HG03571 (cell line): ENCODE measurements at regions not wholly inside any gene's neighbourhood (a gene's known extent, or its start where the extent isn't known, plus 50 kb on each side); places are given as distances from the start of the nearest gene placed in this dataset.

ENCODE experiments used
- ATAC-seq: cut with Tn5 transposase; IDR thresholded peaks from one replicate; pipeline ENCODE4 v1.9.1; 2021; ENCODE audit not compliant: unreplicated experiment

DNA sequence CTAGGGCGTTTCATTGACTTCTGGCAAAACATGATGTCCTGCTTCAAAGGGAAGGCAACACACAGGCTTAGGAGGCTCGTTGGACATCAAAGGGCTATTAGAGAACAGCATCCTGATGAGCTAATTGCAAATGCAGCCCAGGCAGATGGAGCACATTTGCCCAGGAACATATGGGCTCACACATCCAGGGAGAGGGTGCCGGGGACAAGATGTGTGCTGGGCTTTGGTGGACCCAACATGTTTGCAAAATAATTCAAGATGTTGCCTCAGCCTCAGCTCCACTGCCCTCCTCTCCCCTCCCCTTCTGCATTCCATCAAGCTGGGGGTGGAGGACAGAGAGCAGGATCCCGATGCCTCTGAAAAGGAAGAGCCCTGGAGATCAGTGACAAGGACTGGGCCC lies 217.1 kb upstream of the ZMIZ1 start:
- no peak for ATAC-seq

DNA sequence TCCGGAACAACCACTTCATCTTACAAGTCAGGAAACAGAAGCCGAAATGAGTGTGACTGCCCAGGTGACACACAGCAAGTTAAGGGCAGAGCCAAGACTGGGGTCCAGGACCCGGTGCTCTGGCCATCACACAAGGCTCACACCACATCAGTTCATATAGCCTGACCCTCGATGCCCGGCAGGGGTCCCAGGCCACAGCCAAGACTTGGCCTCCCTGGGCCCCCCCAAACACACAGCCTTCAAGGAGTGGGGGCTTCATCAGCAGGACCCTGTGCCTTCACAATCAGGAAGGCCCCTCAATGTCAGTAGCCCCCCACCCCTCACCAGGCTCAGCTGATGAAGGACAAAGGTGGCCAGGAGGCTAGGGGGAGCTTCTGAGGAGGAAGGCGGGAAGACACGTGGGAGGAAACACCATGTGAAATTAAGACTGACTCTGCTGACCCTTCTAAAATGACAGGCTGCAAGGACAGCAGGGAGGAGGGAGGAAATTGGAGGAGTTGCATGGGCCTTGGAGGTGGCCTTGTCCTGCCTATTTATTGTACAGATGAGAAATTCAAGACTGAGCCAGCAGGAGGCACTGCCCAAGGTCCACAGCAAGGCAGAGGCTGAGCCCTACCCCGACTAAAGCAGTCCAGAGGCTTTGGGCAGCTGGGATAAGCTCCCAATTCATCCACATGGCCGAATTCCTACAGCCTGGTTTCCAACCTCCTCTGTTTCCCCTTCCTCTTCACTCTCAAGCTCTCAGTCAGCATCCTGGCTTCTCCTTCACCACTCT lies 216.1 kb upstream of the ZMIZ1 start:
- no peak for ATAC-seq

DNA sequence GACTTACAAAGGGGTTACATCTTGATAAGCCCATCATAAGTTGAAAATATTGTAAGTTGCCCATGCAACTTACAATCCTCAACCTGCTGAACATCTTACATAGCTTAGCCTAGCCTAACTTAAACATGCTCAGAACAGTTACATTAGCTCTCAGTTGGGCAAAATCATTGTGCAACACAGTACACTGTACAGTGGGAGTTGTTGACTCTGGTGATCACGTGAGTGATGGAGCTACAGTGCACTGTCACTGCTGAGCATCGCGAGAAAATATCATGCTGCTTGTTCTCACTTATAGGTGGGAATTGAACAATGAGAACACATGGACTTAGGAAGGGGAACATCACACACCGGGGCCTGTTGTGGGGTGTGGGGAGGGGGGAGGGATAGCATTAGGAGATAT lies 214.9 kb upstream of the ZMIZ1 start:
- ATAC-seq = no peak

DNA sequence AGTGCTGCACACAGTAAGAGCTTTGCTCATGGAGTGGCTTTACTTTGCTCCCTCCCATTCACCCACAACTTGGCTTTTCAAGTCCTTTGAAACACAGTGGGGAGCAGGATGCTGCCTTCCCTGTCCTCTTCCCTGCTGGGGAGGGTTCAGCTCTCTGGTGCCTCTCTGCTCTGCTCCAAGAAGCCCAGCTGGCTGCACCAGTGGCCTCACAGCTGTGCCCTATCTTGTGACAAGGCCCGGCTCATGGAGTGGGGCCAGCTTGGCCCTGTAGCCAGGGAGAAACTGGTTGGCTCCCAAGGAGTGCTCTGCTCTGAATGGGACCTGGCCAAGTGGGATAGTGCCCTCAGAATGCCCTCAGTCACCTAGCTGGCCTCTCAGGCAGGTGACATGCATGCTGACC lies 212.3 kb upstream of the ZMIZ1 start:
- ATAC-seq = no peak

DNA sequence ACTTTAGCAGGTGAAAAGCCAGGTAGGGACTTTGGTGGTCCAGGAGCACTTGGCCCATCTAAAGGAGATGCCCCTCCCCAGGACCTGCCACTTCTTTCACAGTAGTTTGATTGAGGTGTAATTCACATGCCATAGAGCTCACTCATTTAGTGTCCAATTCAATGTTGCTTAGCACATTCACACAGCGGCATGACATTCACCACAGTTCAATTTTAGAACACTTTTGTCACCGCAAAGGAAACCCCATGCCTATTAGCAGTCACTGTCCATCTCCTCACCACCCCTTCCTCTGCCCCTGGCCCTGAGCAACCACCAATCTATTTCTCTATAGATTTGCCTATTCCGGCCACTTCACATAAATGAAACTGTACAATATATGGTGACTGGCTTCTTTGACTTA lies 211.6 kb upstream of the ZMIZ1 start:
- ATAC-seq = no peak

DNA sequence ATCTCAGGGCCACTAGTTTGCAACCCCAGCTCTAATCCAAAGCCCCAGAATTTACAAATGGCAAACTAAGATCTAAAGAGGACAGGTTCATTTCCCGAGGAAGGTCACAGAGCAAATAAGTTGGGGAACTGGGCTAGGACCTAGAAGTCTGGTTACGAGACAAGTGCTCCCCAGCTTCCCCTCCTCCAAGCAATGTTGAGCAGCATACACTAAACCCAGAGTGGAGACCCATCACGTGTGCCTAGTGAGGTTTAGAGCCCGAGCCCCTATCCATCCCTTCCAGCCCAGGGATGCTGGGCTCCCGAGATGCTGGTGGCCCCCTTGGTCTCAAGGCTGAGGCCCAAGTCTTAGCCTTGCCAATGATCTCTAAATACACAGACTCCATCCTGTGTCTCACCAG lies 209.5 kb upstream of the ZMIZ1 start:
- no peak for ATAC-seq

DNA sequence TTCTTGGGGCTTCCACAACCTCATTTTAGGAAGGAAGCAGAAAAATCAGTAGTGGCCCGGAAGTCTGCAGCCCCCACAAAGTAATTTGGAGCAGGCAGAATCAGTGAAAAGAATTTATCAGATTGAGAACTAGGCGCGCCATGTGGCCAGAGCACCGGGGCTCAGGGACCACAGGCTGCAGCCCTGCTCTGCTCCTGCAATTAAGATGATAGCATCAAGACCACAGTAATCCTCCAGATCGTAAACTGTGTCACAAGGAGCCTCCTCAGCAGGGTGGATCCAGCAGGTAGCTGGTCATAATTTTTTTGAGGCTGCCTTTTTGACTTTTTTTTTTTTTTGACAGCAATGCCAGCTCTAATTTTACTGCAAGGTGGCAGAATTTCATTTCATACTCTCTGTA lies 209.0 kb upstream of the ZMIZ1 start:
- no peak for ATAC-seq

DNA sequence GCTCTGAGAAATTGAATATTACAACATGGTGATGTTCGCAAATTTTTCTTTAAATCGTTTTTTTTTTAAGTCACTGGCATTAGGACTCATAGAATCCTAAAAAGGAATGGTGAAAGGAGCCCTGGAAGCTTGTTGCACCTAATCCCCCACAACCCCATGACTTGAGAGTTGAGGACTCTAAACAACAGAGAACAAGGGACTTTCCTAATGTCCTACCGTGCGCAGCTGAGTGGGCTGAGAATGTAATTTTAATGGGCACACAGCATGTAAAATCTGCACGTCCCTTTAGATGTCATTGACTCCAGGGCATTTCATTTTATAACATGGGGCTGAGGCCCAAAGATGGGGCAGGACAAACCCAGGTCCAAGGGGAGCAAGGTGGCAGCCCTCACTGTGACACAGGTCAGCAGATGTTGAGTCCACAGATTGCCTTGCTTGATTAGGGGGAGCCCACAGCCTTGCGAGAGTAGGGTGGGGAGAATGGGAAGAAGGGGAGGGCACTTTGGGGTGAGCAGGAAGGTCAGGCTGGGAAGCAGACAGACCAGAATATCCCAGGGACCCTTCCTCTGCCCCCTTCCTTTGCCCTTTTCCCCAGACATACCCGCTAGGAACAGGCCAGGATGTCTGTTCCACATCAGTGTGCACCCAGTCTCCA lies 208.4 kb upstream of the ZMIZ1 start:
- ATAC-seq = no peak

DNA sequence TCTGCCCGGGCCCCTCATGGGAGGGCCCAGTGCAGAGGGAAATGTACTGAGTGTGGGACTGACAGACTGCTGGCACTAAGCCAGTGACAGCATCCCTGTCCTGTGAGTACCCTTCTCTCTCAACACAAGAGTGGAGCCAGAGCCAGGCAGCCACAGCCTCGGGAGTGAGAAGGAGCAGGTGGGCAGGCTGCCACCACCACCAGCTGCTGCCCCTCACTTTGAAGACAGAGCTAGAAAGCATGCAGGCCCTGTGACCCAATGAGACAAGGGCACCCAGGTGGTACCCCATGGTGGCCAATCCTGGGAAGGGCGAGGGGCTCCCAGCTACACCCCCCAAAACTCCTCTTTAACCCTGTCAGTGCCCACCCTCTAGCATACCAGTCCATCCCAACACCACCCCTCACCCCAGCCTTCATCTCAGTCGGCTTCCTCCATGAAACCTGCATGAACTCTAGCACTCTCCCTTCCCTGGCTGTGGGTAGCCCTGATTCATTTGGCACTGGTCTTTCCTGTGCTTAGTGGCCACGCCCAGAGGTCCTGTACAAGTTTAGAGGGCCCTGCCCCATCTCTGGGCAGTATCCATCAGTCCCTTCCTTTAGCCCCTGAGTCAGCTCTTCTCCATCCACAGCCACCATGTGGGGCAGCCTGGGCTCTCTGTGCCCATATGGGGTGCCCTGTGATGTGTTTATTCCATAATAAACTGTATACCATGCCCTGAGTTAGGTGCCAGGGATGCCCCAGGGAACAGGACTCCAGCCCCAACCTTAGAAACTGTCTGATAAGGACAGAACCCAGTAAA lies 207.0 kb upstream of the ZMIZ1 start:
- no peak for ATAC-seq

DNA sequence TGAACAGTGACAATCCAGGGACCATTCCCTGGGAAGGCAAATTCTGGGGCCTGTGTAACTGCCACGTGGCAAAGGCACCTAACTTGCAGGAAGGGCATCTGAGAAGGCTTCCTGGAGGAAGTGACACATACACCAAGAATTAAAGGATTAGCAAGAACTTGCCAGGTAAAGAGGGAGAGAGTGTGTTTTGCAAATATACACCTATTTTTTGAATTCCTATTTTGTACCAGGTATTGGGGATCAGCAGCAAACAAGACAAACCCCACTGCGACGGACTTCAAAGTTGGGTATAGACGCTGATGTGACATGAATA lies 206.5 kb upstream of the ZMIZ1 start:
- ATAC-seq = no peak

DNA sequence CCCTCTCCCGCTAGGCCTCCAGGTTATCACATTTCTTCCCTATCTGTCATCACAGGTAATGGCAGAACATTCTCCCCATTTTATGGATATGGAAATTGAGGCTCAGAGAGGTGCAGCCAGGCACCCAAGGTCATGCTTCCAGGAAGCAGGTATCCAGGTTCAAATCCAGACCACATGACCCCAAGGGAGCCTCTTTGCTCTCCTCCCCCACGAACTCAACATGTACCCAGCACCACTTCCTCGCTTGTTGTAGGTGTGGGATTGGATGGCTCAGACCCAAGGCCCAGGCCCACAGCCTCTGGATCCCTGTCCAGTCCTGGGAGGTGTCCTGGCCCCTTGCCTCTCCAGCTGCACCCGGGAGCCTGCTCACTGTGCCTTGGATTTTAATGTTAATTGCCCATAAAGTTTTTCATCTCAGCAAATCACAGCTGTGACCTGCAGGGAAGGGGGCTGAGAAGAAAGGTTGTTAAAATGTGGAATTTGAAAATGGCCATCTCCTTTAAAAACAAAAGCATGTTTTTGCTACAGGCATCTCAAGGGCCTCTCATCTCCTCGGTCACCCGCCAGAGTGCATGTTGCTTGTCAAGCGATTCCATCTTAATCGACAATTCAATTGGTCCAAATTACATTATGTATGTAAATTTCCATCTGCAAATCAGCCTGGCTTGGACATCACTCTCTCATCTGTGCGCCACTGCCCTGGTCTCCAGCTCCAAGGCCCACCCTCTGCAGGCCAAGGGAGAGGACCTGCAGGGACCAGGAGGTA lies 205.4 kb upstream of the ZMIZ1 start:
- ATAC-seq = no peak

DNA sequence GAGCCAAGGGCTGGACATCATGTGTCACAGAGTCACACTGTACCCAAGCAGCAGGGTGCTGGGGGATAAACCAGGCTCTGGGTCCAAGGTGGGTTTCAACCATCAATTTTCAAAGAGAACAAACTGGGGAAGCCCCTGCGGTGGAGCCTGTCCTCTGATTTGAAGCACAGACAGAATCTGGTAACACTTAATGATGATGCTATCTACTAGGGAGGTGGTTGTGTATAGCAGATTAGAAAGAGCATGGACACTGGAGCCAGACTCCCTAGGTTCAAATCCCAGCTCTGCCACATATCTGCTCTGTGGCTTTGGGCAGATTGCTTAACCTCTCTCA lies 204.9 kb upstream of the ZMIZ1 start:
- ATAC-seq = no peak

DNA sequence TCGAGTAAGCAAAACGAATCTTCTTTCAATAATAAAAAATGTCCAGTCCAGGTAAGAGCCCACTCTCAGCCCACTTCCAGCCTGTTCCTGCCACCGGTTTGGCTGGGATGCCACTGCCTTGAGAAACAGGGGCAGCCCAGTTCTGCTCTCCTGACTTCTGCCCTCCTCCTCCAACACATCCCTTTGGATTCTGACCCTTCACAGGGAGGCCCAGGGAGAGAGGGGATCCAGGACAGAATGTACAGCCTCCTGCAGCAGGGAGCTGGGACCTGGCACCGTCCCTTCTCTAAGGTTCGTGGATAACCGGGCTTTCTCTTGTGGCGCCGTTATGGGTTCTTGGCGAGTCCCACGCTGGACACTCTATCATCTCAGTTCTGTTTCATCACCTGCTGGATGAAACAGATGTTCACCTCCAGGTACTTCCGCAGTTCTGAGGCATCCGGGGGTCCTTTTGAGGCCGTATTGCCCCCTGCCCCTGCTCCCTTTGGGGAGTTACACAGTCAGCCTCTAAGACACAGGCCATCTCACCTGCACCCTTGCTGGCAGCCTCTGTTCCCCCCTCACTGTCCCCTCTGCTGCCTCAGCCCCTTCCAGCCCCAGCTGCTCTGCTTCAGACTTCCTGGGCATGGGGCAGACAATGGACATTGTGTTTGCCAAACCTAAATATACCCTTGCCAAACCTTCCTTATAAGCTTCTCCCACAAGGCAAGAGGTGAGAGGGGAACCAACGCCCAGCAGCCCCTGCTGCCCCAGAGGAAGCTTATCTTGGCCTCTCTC lies 203.8 kb upstream of the ZMIZ1 start:
- no peak for ATAC-seq

DNA sequence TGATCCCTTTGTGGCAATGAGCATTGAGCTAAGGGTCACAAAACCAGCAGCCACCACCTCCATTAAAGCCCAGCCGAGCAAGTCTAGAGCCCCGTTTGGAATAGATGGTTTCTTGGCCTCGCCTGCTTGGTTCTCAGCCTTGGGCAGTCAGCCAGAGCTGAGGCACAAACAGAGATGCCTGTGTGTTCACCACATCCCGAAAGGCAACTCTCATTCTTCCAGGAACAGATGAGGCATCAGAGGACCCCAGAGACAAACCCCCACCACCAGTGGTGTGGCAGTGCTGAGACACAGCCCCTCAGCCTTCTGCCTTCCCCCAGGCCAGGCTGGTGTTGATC lies 203.3 kb upstream of the ZMIZ1 start:
- ATAC-seq = no peak

DNA sequence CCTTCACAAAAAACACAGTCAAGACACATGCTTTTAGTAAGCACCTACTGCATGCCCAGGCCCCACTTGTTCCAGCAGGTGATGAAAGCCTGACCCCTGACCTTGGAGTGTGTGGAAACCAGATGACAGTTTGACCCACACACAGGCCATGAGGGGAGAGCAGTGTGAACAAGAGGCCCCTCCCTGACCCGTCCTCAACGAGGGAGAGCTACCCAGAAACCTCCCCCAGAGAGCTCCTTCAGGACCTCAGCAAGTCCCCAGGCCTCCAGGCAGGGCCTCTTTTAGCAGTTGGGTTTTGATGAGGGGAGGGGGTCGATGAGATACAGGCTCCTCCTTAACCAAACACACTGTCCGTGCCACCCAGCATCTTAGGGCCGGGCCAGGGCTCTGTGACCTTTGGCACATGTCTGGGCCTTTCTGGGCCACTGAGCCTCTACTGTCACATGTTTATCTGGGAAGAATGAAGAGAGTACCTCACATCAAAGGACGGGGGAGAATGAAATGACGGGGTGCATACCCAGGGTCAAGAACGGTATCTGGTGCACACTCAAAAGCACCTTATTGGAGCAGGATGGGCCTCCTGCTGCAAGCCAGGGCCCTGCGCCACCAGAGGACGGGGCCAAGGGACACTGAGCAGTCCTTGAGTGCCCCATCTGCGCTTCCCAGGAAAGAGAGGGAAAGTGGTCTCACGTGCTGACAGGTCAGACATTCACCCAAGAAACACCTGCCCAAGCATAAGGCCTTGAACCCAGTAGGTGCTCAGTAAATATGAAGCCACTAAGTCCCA lies 202.6 kb upstream of the ZMIZ1 start:
- ATAC-seq = no peak

DNA sequence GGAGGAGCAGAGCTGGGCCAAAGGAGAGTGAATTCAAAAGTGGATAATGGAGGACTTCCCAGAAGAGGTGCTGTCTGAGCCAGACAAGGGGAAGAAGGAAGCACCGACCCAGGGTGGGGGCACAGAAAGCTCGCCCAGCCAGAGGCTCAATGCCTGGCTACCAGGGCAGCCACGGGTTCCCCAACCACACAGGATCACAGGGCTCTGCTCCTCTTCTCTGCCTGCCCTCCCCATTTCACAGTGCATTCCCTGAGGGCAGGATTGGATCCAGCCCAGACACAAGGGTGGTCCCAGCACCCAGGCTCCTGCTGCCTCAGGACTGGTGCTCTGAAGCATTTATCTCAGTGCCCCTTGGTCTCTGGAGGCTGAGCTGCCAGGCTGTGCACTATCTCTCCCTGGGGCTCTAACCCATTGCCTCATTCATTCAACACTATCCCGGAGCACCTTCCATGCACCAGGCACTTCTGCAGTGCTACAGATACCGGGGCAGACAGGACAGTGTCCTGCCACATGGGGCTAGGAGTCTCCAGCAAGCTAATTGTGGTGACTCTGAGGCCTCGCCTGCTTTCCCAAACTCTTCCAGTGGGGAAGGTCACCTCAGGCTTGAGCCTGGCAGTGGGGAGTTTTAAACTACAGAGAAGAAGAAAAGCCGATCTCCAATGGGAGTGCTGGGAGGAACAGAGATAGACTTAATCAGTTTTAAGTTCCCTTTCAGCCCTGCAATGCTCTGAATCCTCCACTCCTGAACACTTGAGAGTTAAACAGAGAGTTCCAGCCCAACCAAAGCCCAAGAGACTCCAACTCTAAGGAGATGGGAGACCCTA lies 201.8 kb upstream of the ZMIZ1 start:
- no peak for ATAC-seq

DNA sequence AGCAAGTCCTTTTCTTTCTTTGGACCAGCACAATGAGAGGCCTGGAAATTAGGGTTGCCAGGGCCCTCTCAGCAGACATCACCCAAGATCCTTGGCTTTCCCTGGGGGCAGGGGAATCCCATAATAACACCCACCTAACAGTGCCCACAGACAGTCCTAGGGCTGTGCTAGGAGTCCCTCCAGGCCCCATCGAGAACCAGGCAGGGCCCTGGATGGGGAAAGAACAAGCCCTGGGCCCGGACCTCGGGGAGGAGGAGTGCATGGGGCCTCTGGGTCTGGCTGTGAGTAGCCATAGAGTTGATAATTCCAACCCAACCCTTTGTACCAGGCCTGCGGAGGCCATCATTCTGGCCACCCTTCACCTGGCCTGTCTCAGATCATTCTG lies 201.2 kb upstream of the ZMIZ1 start:
- no peak for ATAC-seq

DNA sequence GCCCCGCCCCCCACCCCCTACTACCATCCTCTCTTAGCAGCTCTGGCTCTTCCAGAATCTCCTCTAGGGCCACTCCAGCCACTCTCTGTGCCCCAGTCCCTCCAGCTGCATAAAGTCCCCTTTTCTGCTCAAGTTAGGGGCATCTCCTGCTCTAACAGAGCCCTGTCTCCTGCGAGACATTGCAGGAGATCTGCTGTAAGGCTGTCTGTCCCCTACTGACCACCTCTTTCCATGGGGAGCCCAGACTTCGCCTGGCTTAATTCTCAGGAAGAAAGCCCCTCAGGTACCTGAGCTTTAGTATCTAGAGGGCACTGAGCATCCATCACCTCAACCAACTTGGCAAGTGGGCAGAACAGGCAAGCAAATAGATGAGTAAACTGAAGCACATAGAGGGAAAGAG lies 200.7 kb upstream of the ZMIZ1 start:
- ATAC-seq = no peak

DNA sequence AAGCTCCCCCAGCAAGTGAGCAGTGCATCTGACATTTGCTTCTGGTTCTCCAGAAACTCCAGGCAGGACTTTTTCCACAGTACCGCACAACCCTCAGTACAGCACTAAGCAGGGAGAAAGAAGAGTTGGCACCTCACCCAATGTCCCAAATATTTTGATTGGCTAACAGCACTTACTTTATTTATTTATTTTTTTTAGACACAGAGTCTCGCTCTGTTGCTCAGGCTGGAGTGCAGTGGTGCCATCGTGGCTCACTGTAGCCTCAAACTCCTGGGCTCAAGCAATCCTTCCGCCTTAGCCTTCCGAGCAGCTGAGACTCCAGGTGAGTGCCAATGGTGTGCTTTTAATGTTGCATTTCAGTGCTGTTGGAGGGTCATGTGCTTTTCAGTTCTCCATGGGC lies 200.3 kb upstream of the ZMIZ1 start:
- no peak for ATAC-seq
